ENCODE measurements at regions not wholly inside any gene's neighbourhood (a gene's known extent, or its start where the extent isn't known, plus 50 kb on each side); places are given as distances from the start of the nearest gene placed in this dataset.

GRCh38 chr13:71056581-71056980, 810.4 kb downstream of the DACH1 start:
- no peak overlapping the region for H3K4me3 ChIP-seq (ENCODE audit: severe bottlenecking)

DNA sequence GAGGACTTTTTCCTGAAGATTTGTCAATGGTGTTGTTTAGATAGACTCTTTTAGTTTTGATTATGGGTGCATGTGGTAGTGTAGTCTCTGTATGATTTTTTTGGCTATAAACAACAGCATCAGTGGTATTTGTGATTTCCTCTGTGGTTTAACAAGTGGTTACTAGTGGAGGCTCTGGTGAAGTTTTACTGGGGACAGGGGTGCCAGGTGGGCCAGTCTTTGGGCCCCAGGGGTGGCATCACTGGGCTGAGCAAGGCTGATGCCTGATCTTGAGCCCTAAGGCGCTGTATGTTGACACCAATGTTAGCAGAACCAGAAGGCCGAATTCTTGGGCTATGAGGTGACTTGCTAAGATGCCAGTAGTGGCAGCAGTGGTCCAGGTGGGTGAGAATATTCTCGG, 811.4 kb downstream of the DACH1 start:
- ATAC-seq (ENCODE audit: low read depth) (no peak), DNase-seq (ENCODE audit: low spot score) (no peak)
- H3K27ac ChIP-seq (ENCODE audit: poor library complexity, severe bottlenecking): no peak overlapping the region
- TF ChIP-seq, protein P1, sequence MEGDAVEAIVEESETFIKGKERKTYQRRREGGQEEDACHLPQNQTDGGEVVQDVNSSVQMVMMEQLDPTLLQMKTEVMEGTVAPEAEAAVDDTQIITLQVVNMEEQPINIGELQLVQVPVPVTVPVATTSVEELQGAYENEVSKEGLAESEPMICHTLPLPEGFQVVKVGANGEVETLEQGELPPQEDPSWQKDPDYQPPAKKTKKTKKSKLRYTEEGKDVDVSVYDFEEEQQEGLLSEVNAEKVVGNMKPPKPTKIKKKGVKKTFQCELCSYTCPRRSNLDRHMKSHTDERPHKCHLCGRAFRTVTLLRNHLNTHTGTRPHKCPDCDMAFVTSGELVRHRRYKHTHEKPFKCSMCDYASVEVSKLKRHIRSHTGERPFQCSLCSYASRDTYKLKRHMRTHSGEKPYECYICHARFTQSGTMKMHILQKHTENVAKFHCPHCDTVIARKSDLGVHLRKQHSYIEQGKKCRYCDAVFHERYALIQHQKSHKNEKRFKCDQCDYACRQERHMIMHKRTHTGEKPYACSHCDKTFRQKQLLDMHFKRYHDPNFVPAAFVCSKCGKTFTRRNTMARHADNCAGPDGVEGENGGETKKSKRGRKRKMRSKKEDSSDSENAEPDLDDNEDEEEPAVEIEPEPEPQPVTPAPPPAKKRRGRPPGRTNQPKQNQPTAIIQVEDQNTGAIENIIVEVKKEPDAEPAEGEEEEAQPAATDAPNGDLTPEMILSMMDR (IDR thresholded peaks at IDR 0.05; ENCODE audit: poor library complexity, severe bottlenecking): no peak
- H3K27me3 ChIP-seq (ENCODE audit: insufficient read depth, poor library complexity, severe bottlenecking): no peaks in the 10 kb centered on the region
- no peaks in the 10 kb centered on the region for H3K9me3 ChIP-seq (ENCODE audit: severe bottlenecking)
- H3K4me3 ChIP-seq (ENCODE audit: severe bottlenecking): no peak overlapping the region
- no peaks in the 10 kb centered on the region for H3K36me3 ChIP-seq (ENCODE audit: low read depth)
- H3K4me1 ChIP-seq (ENCODE audit: insufficient read depth, poor library complexity, severe bottlenecking): no peaks in the 10 kb centered on the region

More at GRCh38 chr13:71056581-71056980, 810.4 kb downstream of the DACH1 start:
- DNase-seq (ENCODE audit: low spot score): no peak
- H3K36me3 ChIP-seq (ENCODE audit: low read depth): no peaks in the 10 kb centered on the region
- no peaks in the 10 kb centered on the region for H3K9me3 ChIP-seq (ENCODE audit: severe bottlenecking)
- no peak for ATAC-seq (ENCODE audit: low read depth)
- TF ChIP-seq, protein P1 (IDR thresholded peaks at IDR 0.05; ENCODE audit: poor library complexity, severe bottlenecking): no peak
- no peaks in the 10 kb centered on the region for H3K4me1 ChIP-seq (ENCODE audit: insufficient read depth, poor library complexity, severe bottlenecking)
- no peaks in the 10 kb centered on the region for H3K27me3 ChIP-seq (ENCODE audit: insufficient read depth, poor library complexity, severe bottlenecking)
- H3K27ac ChIP-seq (ENCODE audit: poor library complexity, severe bottlenecking): no peak overlapping the region

DNA sequence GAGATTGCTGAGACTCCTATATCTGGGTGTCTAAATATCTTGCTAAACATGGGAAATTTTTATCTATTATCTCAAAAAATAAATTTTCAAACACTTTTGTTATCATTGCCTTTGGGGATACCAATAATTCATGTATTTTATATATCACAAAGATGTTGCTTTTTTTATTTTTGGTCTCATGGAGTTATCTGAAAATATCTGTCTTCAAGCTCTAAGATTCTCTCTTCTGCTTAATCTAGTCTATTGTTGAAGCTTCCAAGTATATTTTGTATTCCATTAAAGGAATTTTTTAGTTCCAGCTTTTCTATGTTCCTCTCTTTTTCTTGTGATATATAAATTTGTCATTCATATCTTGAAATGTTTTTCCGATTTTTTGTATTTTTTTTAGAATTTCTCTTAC, 812.0 kb downstream of the DACH1 start:
- Histone ChIP-seq H3K9me3 (ENCODE audit: severe bottlenecking) (no peaks in the 10 kb centered on the region), H3K4me1 (ENCODE audit: insufficient read depth, poor library complexity, severe bottlenecking) (no peaks in the 10 kb centered on the region), H3K36me3 (ENCODE audit: low read depth) (no peaks in the 10 kb centered on the region), H3K27me3 (ENCODE audit: insufficient read depth, poor library complexity, severe bottlenecking) (no peaks in the 10 kb centered on the region), H3K4me3 (ENCODE audit: severe bottlenecking) (no peak overlapping the region), H3K27ac (ENCODE audit: poor library complexity, severe bottlenecking) (no peak overlapping the region)
- ATAC-seq (ENCODE audit: low read depth) (no peak), DNase-seq (ENCODE audit: low spot score) (no peak)
- TF ChIP-seq, protein P1 (IDR thresholded peaks at IDR 0.05; ENCODE audit: poor library complexity, severe bottlenecking): no peak

- Histone ChIP-seq H3K9me3 (ENCODE audit: severe bottlenecking) (no peaks in the 10 kb centered on the region), H3K36me3 (ENCODE audit: low read depth) (no peaks in the 10 kb centered on the region), H3K27ac (ENCODE audit: poor library complexity, severe bottlenecking) (no peak overlapping the region), H3K4me3 (ENCODE audit: severe bottlenecking) (no peak overlapping the region), H3K4me1 (ENCODE audit: insufficient read depth, poor library complexity, severe bottlenecking) (no peaks in the 10 kb centered on the region), H3K27me3 (ENCODE audit: insufficient read depth, poor library complexity, severe bottlenecking) (no peaks in the 10 kb centered on the region)
- no peak for ATAC-seq (ENCODE audit: low read depth)
- no peak for DNase-seq (ENCODE audit: low spot score)
- TF ChIP-seq, protein P1 (IDR thresholded peaks at IDR 0.05; ENCODE audit: poor library complexity, severe bottlenecking): no peak
Measured at GRCh38 chr13:71054358-71054757, 812.6 kb downstream of the DACH1 start.

DNA sequence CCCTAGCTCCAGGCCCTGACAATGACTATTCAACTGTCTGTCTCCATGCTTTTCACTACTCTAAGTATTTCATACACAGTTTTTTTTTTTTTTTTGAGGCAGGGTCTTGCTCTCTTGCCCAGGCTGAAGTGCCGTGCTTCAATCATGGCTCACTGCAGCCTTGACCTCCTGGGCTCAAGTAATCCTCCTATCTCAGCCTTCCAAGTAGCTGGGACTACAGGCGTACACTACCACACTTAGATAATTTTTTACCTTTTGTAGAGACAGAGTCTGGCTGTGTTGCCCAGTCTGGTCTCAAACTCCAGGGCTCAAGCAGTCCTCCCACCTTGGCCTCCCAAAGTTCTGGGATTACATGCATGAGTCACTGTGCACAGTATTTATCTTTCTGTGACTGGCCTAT, 815.4 kb downstream of the DACH1 start:
- no peak for DNase-seq (ENCODE audit: low spot score)
- TF ChIP-seq, protein P1 (IDR thresholded peaks at IDR 0.05; ENCODE audit: poor library complexity, severe bottlenecking): no peak
- H3K9me3 ChIP-seq (ENCODE audit: severe bottlenecking): no peaks in the 10 kb centered on the region
- H3K27ac ChIP-seq (ENCODE audit: poor library complexity, severe bottlenecking): no peak overlapping the region
- H3K36me3 ChIP-seq (ENCODE audit: low read depth): no peaks in the 10 kb centered on the region
- no peaks in the 10 kb centered on the region for H3K27me3 ChIP-seq (ENCODE audit: insufficient read depth, poor library complexity, severe bottlenecking)
- ATAC-seq (ENCODE audit: low read depth): no peak
- no peak overlapping the region for H3K4me3 ChIP-seq (ENCODE audit: severe bottlenecking)
- H3K4me1 ChIP-seq (ENCODE audit: insufficient read depth, poor library complexity, severe bottlenecking): no peaks in the 10 kb centered on the region
